ENCODE measurements at regions not wholly inside any gene's neighbourhood (a gene's known extent, or its start where the extent isn't known, plus 50 kb on each side); places are given as distances from the start of the nearest gene placed in this dataset.

DNA sequence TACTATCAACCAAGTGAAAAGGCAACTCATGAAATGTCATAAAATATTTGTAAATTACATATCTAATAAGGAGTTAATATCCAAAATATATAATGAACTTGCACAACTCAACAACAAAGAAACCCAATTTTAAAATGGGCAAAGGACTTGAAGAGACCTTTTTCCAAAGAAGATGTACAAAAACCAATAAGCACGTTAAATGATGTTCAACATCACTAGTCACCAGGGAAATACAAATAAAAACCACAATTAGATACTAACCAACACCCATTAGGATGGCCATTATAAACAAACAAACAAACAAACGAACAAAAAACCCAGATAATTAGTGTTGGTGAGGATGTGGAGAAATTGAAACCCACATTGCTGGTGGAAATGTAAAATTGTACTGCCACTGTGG is 92.3 kb upstream of the ARID2 start:
- Mint-ChIP-seq H3K27me3 (no peaks in the 10 kb centered on the region), H3K9me3 (peaks cover 0 to 1% of the 10 kb centered on the region in 2 donors), H3K36me3 (no peaks in the 10 kb centered on the region), H3K4me1 (peaks cover 9 to 19% of the 10 kb centered on the region in 2 donors), H3K4me3 (no peak overlapping the region), H3K27ac (no peak overlapping the region)
- DNase-seq (no peak), ATAC-seq (replicated peaks) (no peak)

DNA sequence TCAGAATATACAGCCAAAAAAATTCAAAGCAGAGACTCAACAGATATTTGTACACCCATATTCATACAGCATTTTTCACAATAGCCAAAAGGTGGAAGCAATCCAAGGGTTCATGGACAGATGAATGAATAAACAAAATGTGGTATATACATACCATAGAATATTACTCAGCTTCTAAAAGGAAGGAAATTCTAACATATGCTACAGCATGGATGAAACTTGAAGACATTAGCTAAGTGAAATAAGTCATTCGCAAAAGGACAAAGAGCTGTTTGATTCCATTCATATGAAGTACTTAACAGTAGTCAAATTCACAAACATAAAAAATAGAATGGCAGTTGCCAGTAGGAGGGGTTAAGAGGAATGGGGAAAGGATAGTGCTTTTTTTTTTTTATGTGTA is 91.8 kb upstream of the ARID2 start:
- Mint-ChIP-seq H3K4me3 (no peak overlapping the region), H3K27me3 (no peaks in the 10 kb centered on the region), H3K4me1 (peaks cover 9 to 19% of the 10 kb centered on the region in 2 donors), H3K27ac (no peak overlapping the region), H3K36me3 (no peaks in the 10 kb centered on the region), H3K9me3 (peaks cover 0 to 1% of the 10 kb centered on the region in 2 donors)
- ATAC-seq (replicated peaks) (no peak), DNase-seq (no peak)

- H3K36me3 Mint-ChIP-seq, result no peaks in the 10 kb centered on the region
- peaks cover 0 to 1% of the 10 kb centered on the region in 2 donors for H3K9me3 Mint-ChIP-seq
- DNase-seq (no peak), ATAC-seq (replicated peaks) (no peak)
- no peaks in the 10 kb centered on the region for H3K27me3 Mint-ChIP-seq
- no peak overlapping the region for H3K4me3 Mint-ChIP-seq
- peaks cover 7 to 16% of the 10 kb centered on the region in 2 donors for H3K4me1 Mint-ChIP-seq
- H3K27ac Mint-ChIP-seq, result no peak overlapping the region
Measured at GRCh38 chr12:45638386-45638785, 91.1 kb upstream of the ARID2 start.

DNA sequence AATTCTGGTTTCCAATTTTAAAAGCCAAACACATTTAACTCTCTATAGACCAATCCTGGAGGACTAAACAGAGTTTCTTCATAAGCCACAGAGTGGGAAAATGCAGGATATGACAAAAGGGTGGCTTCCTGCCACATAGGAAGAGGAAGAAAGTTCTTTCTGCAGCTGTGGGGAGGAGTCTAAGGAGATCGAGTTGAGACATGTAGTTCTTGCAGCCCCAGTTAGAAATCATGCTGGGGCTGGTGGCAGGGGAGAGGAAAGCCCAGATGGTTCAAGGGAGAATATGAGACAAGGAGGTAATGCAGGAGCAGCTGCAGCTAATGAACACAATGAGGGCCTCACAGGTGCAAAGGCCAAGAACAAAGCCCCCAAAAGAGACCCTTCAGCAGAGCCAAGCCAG is 85.0 kb upstream of the ARID2 start:
- Mint-ChIP-seq H3K27ac (no peak overlapping the region), H3K27me3 (peaks cover 1 to 4% of the 10 kb centered on the region in 2 donors), H3K4me1 (peaks cover 3 to 7% of the 10 kb centered on the region in 2 donors), H3K36me3 (no peaks in the 10 kb centered on the region), H3K9me3 (peaks cover 0 to 3% of the 10 kb centered on the region in 2 donors), H3K4me3 (no peak overlapping the region)
- ATAC-seq (replicated peaks) (no peak), DNase-seq (no peak)

DNA sequence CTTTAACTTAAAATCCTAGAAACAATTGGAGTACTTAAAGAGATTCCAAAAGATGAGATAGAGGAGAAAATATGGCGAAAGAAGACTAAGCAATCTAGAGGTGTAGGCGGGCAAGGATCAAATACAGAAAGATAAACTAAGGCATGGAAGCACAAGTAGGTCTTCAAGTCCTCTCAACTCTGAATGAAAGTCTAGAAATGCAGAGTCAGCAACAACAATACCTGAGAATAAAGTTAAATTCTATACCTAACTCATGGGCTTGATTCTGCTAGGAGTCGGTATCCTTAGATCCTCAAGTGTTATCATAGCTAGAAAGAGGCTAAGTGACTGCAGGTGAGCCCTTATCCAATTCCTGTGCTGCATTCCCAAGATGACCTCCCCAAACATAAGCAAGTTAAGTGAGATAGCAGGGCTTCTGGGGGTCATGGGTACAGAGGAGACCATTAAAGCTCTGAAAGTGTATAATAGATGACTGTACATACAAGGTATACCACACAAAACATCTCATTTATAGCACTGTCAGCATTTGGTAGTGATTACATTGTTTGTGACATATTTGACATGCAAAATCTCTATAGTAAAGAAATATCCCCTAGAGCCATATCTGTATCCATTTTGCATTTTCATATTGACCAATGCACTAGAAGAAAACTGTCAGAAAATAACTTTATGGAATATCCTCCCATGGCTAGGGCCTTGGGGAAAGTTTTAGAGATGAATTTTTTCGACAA is 82.5 kb upstream of the ARID2 start:
- DNase-seq (no peak), ATAC-seq (replicated peaks) (no peak)
- Mint-ChIP-seq H3K36me3 (no peaks in the 10 kb centered on the region), H3K9me3 (peaks cover 0 to 1% of the 10 kb centered on the region in 2 donors), H3K27ac (no peak overlapping the region), H3K4me1 (peaks cover 3 to 7% of the 10 kb centered on the region in 2 donors), H3K4me3 (no peak overlapping the region), H3K27me3 (peaks cover 6 to 10% of the 10 kb centered on the region in 2 donors)

DNA sequence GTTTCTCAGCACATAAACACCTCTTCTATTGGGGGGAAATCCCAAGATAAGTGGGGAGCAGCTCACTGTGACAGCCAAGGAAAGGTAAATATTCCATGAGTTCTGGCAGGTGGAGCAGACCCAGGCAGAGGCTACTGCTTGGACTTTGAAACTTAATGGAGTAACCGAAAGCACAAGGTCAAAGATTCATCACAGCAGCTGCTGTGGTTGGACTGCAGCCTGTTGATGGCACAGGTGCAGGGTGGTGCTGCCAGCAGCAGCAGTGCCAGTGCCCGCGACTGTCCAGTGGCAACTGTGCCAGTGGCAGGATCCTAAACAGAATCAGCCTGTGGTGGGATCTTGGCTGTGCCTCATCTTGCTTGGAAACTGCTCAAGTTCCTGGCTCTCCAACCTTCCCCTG is 81.4 kb upstream of the ARID2 start:
- H3K27me3 Mint-ChIP-seq, result peaks cover 6 to 10% of the 10 kb centered on the region in 2 donors
- H3K9me3 Mint-ChIP-seq, result peaks cover 0 to 1% of the 10 kb centered on the region in 2 donors
- peaks cover 3 to 7% of the 10 kb centered on the region in 2 donors for H3K4me1 Mint-ChIP-seq
- no peak overlapping the region for H3K27ac Mint-ChIP-seq
- H3K4me3 Mint-ChIP-seq, result no peak overlapping the region
- DNase-seq, result no peak
- no peaks in the 10 kb centered on the region for H3K36me3 Mint-ChIP-seq
- ATAC-seq (replicated peaks), result no peak

- H3K27me3 Mint-ChIP-seq, result peaks cover 10% of the 10 kb centered on the region in 2 donors
- H3K27ac Mint-ChIP-seq, result no peak overlapping the region
- DNase-seq (no peak), ATAC-seq (replicated peaks) (no peak)
- no peaks in the 10 kb centered on the region for H3K36me3 Mint-ChIP-seq
- H3K4me3 Mint-ChIP-seq, result no peak overlapping the region
- no peaks in the 10 kb centered on the region for H3K4me1 Mint-ChIP-seq
- no peaks in the 10 kb centered on the region for H3K9me3 Mint-ChIP-seq
Measured at GRCh38 chr12:45651029-45651428, 78.5 kb upstream of the ARID2 start.

DNA sequence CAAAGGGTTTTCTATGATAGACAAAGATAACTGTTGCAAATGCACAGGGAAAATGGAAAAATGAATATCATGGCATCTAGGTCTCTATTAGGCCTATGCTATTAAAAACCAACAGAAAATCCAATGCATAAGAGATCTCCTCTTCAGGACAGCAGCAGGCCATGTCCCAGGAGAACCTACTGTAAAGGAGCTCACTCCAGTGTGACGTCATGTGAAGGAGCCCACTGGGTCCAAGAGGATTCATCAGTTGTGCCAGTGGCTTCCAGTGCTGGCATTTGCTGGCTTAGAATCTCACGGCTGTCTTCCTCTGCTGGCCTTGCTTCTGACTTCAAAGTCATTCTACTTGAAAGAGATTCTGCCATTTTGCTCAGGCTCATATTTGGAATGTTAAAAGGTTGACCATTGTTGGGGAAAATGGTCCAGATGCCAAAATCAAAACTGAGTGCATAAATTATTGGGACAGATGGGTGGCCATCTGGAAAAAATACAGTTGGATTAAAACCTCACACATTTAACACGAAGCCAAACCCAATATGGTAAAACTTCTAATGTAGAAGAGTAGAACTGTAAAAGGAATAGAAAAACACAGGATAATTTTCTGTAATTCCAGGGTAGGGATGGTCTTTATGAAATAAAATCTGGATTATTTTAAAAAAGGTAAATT is 75.4 kb upstream of the ARID2 start:
- Mint-ChIP-seq H3K4me3 (no peak overlapping the region), H3K4me1 (no peaks in the 10 kb centered on the region), H3K9me3 (no peaks in the 10 kb centered on the region), H3K27ac (no peak overlapping the region), H3K36me3 (peaks cover 0 to 2% of the 10 kb centered on the region in 2 donors), H3K27me3 (peaks cover 12 to 17% of the 10 kb centered on the region in 2 donors)
- DNase-seq (no peak), ATAC-seq (replicated peaks) (no peak)

DNA sequence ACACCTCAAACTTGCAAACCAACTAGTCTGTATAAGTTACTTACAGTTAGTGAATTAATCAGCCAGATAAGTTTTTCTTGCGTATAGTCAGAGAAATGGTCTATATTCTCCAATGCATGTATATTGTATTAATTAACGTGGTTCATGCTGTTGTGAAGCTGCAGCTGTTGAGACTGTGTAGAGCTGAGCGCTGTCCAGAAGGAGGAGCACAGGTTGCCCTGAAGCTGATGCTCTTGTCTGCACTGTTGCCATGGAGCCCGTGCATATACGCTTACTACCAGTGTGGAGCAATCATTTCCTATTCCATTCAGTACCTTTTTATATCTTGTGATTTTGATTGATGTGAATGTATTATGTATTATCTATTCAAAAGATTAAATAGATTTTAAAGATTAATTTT is 74.3 kb upstream of the ARID2 start:
- Mint-ChIP-seq H3K9me3 (no peaks in the 10 kb centered on the region), H3K36me3 (peaks cover 0 to 2% of the 10 kb centered on the region in 2 donors), H3K4me1 (no peaks in the 10 kb centered on the region), H3K4me3 (no peak overlapping the region), H3K27ac (no peak overlapping the region), H3K27me3 (peaks cover 6 to 15% of the 10 kb centered on the region in 2 donors)
- ATAC-seq (replicated peaks), result peak; percentile 42 to 65
- DNase-seq, result no peak

DNA sequence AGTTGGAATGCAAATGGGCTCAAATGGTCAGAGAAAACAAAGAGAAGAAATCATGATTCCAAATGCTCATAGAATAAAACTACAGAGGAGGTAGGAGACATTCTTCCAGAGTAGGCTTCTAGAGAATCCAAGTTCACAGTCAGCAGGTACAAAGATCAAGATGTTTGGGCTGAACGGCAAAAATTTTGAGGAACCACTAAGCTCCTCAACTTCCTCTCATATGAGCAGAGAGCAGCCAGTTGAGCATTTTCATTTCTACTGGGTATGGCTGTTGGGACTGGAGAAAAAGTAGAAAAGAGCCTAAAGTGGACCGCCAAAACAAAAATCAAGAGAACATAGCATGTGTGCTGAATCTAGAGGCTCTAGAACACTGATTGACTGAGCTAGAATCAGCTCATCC is 73.8 kb upstream of the ARID2 start:
- H3K27ac Mint-ChIP-seq, result no peak overlapping the region
- H3K4me1 Mint-ChIP-seq, result no peaks in the 10 kb centered on the region

GRCh38 chr12:45658020-45658419 is 71.5 kb upstream of the ARID2 start:
- Mint-ChIP-seq H3K36me3 (peaks cover 0 to 2% of the 10 kb centered on the region in 2 donors), H3K27ac (no peak overlapping the region), H3K4me3 (no peak overlapping the region), H3K4me1 (no peaks in the 10 kb centered on the region), H3K27me3 (peaks cover 6 to 15% of the 10 kb centered on the region in 2 donors), H3K9me3 (no peaks in the 10 kb centered on the region)
- DNase-seq (no peak), ATAC-seq (replicated peaks) (no peak)

More for the DNA sequence above, 73.8 kb upstream of the ARID2 start:
- ATAC-seq (replicated peaks) (no peak), DNase-seq (no peak)
- H3K4me3 Mint-ChIP-seq, result no peak overlapping the region
- H3K27me3 Mint-ChIP-seq, result peaks cover 6 to 15% of the 10 kb centered on the region in 2 donors
- H3K9me3 Mint-ChIP-seq, result no peaks in the 10 kb centered on the region
- H3K36me3 Mint-ChIP-seq, result peaks cover 0 to 2% of the 10 kb centered on the region in 2 donors

DNA sequence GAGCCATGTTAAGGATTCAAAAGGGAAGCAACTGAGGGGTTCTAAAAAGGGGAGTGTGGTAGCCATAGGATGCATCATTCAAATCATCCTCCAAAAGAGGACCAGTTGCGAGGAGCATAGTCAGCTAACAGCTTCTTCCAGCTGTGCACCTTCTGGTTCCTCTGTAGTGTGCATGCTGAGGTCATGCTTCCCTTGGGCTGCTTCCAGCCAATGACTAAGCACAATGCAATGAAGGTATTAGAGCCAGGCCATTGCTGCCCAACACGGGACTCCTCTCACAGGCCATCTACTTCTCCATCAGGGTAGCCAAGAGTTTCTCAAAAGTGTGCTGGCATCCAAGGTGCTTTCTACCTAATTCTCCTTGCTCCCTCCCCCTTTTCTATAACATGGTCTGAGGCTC is 69.2 kb upstream of the ARID2 start:
- Mint-ChIP-seq H3K4me3 (no peak overlapping the region), H3K9me3 (no peaks in the 10 kb centered on the region), H3K36me3 (peaks cover 0 to 2% of the 10 kb centered on the region in 2 donors), H3K4me1 (no peaks in the 10 kb centered on the region), H3K27me3 (peaks cover 6 to 15% of the 10 kb centered on the region in 2 donors), H3K27ac (no peak overlapping the region)
- no peak for ATAC-seq (replicated peaks)
- no peak for DNase-seq

- H3K4me3 Mint-ChIP-seq, result no peak overlapping the region
- ATAC-seq (replicated peaks) (peak; percentile 27 to 54), DNase-seq (no peak)
- H3K27ac Mint-ChIP-seq, result no peak overlapping the region
- no peaks in the 10 kb centered on the region for H3K9me3 Mint-ChIP-seq
- H3K27me3 Mint-ChIP-seq, result peaks cover under 1 to 4% of the 10 kb centered on the region in 2 donors
- peaks cover 0 to under 1% of the 10 kb centered on the region in 2 donors for H3K4me1 Mint-ChIP-seq
- no peaks in the 10 kb centered on the region for H3K36me3 Mint-ChIP-seq
Measured at GRCh38 chr12:45663455-45663854, 66.1 kb upstream of the ARID2 start.

DNA sequence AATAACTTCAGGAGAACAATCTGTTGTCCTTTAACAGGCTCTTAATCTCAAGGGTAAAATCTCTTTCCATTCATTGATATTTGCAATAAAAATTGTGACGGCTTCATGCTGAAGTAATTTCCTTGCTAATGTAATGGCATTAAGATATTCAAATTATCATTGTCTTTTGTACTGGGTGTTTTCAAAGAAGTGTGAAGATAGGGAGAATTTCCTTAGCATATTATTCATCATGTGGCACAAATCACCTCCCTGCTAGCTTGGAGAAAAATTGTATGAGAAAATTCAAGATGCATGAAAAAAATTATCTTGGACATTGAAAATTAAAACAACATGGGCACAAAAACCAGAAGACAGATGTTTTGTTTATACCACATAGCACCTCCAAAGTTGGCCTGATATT is 63.6 kb upstream of the ARID2 start:
- Mint-ChIP-seq H3K9me3 (no peaks in the 10 kb centered on the region), H3K27ac (no peak overlapping the region), H3K4me1 (peaks cover 10 to 16% of the 10 kb centered on the region in 2 donors), H3K27me3 (no peaks in the 10 kb centered on the region), H3K4me3 (no peak overlapping the region), H3K36me3 (no peaks in the 10 kb centered on the region)
- ATAC-seq (replicated peaks) (no peak), DNase-seq (no peak)

- Mint-ChIP-seq H3K27me3 (no peaks in the 10 kb centered on the region), H3K27ac (no peak overlapping the region), H3K4me3 (no peak overlapping the region), H3K4me1 (peaks cover 10 to 16% of the 10 kb centered on the region in 2 donors), H3K9me3 (no peaks in the 10 kb centered on the region), H3K36me3 (no peaks in the 10 kb centered on the region)
- DNase-seq (no peak), ATAC-seq (replicated peaks) (no peak)
Measured at GRCh38 chr12:45666396-45666795, 63.1 kb upstream of the ARID2 start.
